Neural cell (in vitro differentiated cells): ENCODE measurements at regions not wholly inside any gene's neighbourhood (a gene's known extent, or its start where the extent isn't known, plus 50 kb on each side); places are given as distances from the start of the nearest gene placed in this dataset.

Source experiments
- H2AFZ ChIP-seq: fragments of 200-600, 300-800 bp; sonication (generic), shearing (Covaris generic); 2 replicates; pipeline ENCODE4 v1.6.0; 2014; ENCODE audit warnings: low read depth, mild to moderate bottlenecking, antibody characterized with exemption, low read length, moderate library complexity
- H3F3A ChIP-seq: fragments of 200-600 bp; shearing (Covaris generic); 2 replicates; pipeline ENCODE4 v1.6.1; 2016; ENCODE audit warnings: mild to moderate bottlenecking, moderate library complexity, mixed read lengths, antibody characterized with exemption, low read length; ENCODE audit not compliant: insufficient read depth, poor library complexity, severe bottlenecking
- H3K27ac ChIP-seq: fragments of 200-600, 300-800 bp; sonication (generic), shearing (Covaris generic); 2 replicates; pipeline ENCODE4 v1.5.1; 2014; ENCODE audit warnings: mild to moderate bottlenecking, low read length, moderate library complexity
- H3K27me3 ChIP-seq: fragments of 300-800, 200-600 bp; sonication (generic), shearing (Covaris generic); 2 replicates; pipeline ENCODE4 v1.6.0; 2014; ENCODE audit warnings: mild to moderate bottlenecking, low read depth, low read length, moderate library complexity; ENCODE audit not compliant: insufficient read depth
- H3K36me3 ChIP-seq: fragments of 300-800, 200-600 bp; sonication (generic), shearing (Covaris generic); 2 replicates; pipeline ENCODE4 v1.5.1; 2014; ENCODE audit warnings: mild to moderate bottlenecking, antibody characterized with exemption, low read length, moderate library complexity; ENCODE audit not compliant: insufficient read depth
- H3K4me2 ChIP-seq: fragments of 300-800, 200-600 bp; sonication (generic), shearing (Covaris generic); 2 replicates; pipeline ENCODE4 v1.6.0; 2014; ENCODE audit warnings: mild to moderate bottlenecking, low read length
- H3K4me3 ChIP-seq: fragments of 300-800, 200-600 bp; sonication (generic), shearing (Covaris generic); 2 replicates; pipeline ENCODE4 v1.5.1; 2014; ENCODE audit warnings: mild to moderate bottlenecking, low read length, moderate library complexity
- H3K79me2 ChIP-seq: fragments of 200-600 bp; shearing (Covaris generic); replicated peaks from 2 replicates; pipeline ENCODE4 v1.6.0; 2014; ENCODE audit warnings: mild to moderate bottlenecking, low read length, moderate library complexity; ENCODE audit not compliant: insufficient read depth
- H3K9ac ChIP-seq: fragments of 300-800, 200-600 bp; sonication (generic), shearing (Covaris generic); 2 replicates; pipeline ENCODE4 v1.6.1; 2016; ENCODE audit warnings: mild to moderate bottlenecking, low read length, mixed read lengths
- H3K9me2 ChIP-seq: fragments of 200-600 bp; shearing (Covaris generic); 2 replicates; pipeline ENCODE4 v1.6.1; 2016; ENCODE audit warnings: mild to moderate bottlenecking, low read length, mixed read lengths; ENCODE audit not compliant: insufficient read depth
- H3K9me3 ChIP-seq: fragments of 200-600, 300-800 bp; sonication (generic), shearing (Covaris generic); 2 replicates; pipeline ENCODE4 v1.6.1; 2016; ENCODE audit warnings: mild to moderate bottlenecking, mixed run types, low read length, moderate library complexity, mixed read lengths
- H4K20me1 ChIP-seq: fragments of 200-600 bp; shearing (Covaris generic); 2 replicates; pipeline ENCODE4 v1.6.1; 2016; ENCODE audit warnings: mild to moderate bottlenecking, mixed run types; ENCODE audit not compliant: insufficient read depth
- CTCF ChIP-seq: fragments of 450-650 bp; IDR thresholded peaks from 2 replicates; pipeline ENCODE4 v1.5.1; 2014; ENCODE audit warnings: antibody characterized with exemption, mild to moderate bottlenecking, moderate library complexity; ENCODE audit not compliant: poor library complexity, severe bottlenecking
- EP300 ChIP-seq: fragments of 450-650 bp; conservative IDR thresholded peaks from 2 replicates; pipeline ENCODE4 v1.6.1; 2014; ENCODE audit warnings: antibody characterized with exemption, mild to moderate bottlenecking, moderate library complexity; ENCODE audit not compliant: poor library complexity, severe bottlenecking
- EZH2 ChIP-seq: fragments of 200-600, 300-800 bp; shearing (Covaris generic), sonication (generic); IDR thresholded peaks from 2 replicates; pipeline ENCODE4 v1.6.1; 2014; ENCODE audit warnings: antibody characterized with exemption, low read length, borderline replicate concordance, mild to moderate bottlenecking; ENCODE audit not compliant: insufficient read depth, poor library complexity, severe bottlenecking
- MXI1 ChIP-seq: fragments of 450-650 bp; conservative IDR thresholded peaks from 2 replicates; pipeline ENCODE4 v1.6.1; 2014; ENCODE audit warnings: antibody characterized with exemption, mild to moderate bottlenecking; ENCODE audit not compliant: poor library complexity, severe bottlenecking
- POLR2AphosphoS5 ChIP-seq: IDR thresholded peaks from 2 replicates; pipeline ENCODE4 v1.6.1; 2012
- RAD21 ChIP-seq: fragments of 450-650 bp; conservative IDR thresholded peaks from 2 replicates; pipeline ENCODE4 v1.6.1; 2014; ENCODE audit warnings: antibody characterized with exemption, mild to moderate bottlenecking, moderate library complexity
- REST ChIP-seq: IDR thresholded peaks from 2 replicates; pipeline ENCODE4 v1.6.1; 2012; ENCODE audit warnings: borderline replicate concordance
- SMC3 ChIP-seq: fragments of 450-650 bp; conservative IDR thresholded peaks from 2 replicates; pipeline ENCODE4 v1.6.1; 2014; ENCODE audit warnings: antibody characterized with exemption, mild to moderate bottlenecking, moderate library complexity; ENCODE audit not compliant: poor library complexity
- TAF1 ChIP-seq: IDR thresholded peaks from 2 replicates; pipeline ENCODE4 v1.6.1; 2012; ENCODE audit warnings: low read depth

- Histone ChIP-seq H3K79me2 (no peaks in the 10 kb centered on the region), H3K9ac (no peak overlapping the region), H3K4me2 (no peak overlapping the region), H2AFZ (no peak overlapping the region), H3K9me2 (no peaks in the 10 kb centered on the region), H3F3A (no peaks in the 10 kb centered on the region), H3K27ac (no peak overlapping the region), H3K4me3 (no peak overlapping the region), H3K27me3 (no peaks in the 10 kb centered on the region), H4K20me1 (no peaks in the 10 kb centered on the region), H3K9me3 (no peaks in the 10 kb centered on the region), H3K36me3 (no peaks in the 10 kb centered on the region)
- TF ChIP-seq REST (no peak), TAF1 (no peak), RAD21 (no peak), MXI1 (no peak), POLR2AphosphoS5 (no peak), EP300 (no peak), SMC3 (no peak), EZH2 (no peak), CTCF (no peak)
Measured at GRCh38 chr9:88237479-88237961, 99.2 kb upstream of the SPATA31C2 start.

GRCh38 chr9:88236511-88237478 is 98.5 kb upstream of the SPATA31C2 start:
- Histone ChIP-seq H2AFZ (no peak overlapping the region), H3K9me3 (no peaks in the 10 kb centered on the region), H3K9me2 (no peaks in the 10 kb centered on the region), H3F3A (no peaks in the 10 kb centered on the region), H3K9ac (no peak overlapping the region), H3K36me3 (no peaks in the 10 kb centered on the region), H3K27ac (no peak overlapping the region), H3K4me3 (no peak overlapping the region), H4K20me1 (no peaks in the 10 kb centered on the region), H3K27me3 (no peaks in the 10 kb centered on the region), H3K79me2 (no peaks in the 10 kb centered on the region), H3K4me2 (no peak overlapping the region)
- TF ChIP-seq EZH2 (no peak), REST (no peak)
